ENCODE measurements at regions not wholly inside any gene's neighbourhood (a gene's known extent, or its start where the extent isn't known, plus 50 kb on each side); places are given as distances from the start of the nearest gene placed in this dataset.
"Not testable (repeated sequence)": the region's sequence is repeated elsewhere in the genome, so short reads cannot be mapped to it uniquely, and the experiment has no call there.

- no peak for DNase-seq
- ChIA-PET POLR2A (no interaction called here), CTCF (interaction anchor here (1.0 kb wide), 1 partner anchor 51 kb away, joined by 3 read pairs; no protein-coding TSS in a partner anchor)
- H3K4me3 Mint-ChIP-seq: no peak overlapping the region
- no peaks in the 10 kb centered on the region for H3K27me3 Mint-ChIP-seq
- H3K27ac Mint-ChIP-seq: no peak overlapping the region
- intact Hi-C loops (cut with micrococcal nuclease): no loop called here
- no peaks in the 10 kb centered on the region for H3K9me3 Mint-ChIP-seq
- H3K36me3 Mint-ChIP-seq: no peaks in the 10 kb centered on the region
- H3K4me1 Mint-ChIP-seq (ENCODE audit: low read depth): peaks cover 13% of the 10 kb centered on the region
Measured at GRCh38 chr21:31529406-31529805, 130.1 kb upstream of the SOD1 start.

GRCh38 chr21:31526040-31526439 is 133.5 kb upstream of the SOD1 start:
- Mint-ChIP-seq H3K36me3 (no peaks in the 10 kb centered on the region), H3K4me1 (ENCODE audit: low read depth) (peaks cover 13% of the 10 kb centered on the region), H3K9me3 (no peaks in the 10 kb centered on the region), H3K27ac (no peak overlapping the region), H3K4me3 (no peak overlapping the region), H3K27me3 (no peaks in the 10 kb centered on the region)
- CTCF ChIA-PET: interaction anchor here (0.7 kb wide), 1 partner anchor 54 kb away, joined by 3 read pairs; no protein-coding TSS in a partner anchor
- intact Hi-C loops (cut with micrococcal nuclease): no loop called here
- no peak for DNase-seq
- POLR2A ChIA-PET: no interaction called here

- H3K27me3 Mint-ChIP-seq: no peaks in the 10 kb centered on the region
- H3K4me3 Mint-ChIP-seq: no peak overlapping the region
- DNase-seq: no peak
- H3K36me3 Mint-ChIP-seq: no peaks in the 10 kb centered on the region
- H3K27ac Mint-ChIP-seq: no peak overlapping the region
- intact Hi-C loops (cut with micrococcal nuclease): no loop called here
- H3K9me3 Mint-ChIP-seq: no peaks in the 10 kb centered on the region
- ChIA-PET POLR2A (no interaction called here), CTCF (interaction anchor here (0.9 kb wide), 1 partner anchor 57 kb away, joined by 3 read pairs; no protein-coding TSS in a partner anchor)
- peaks cover 7% of the 10 kb centered on the region for H3K4me1 Mint-ChIP-seq (ENCODE audit: low read depth)
Measured at GRCh38 chr21:31524140-31524539, 135.4 kb upstream of the SOD1 start.

- ChIA-PET CTCF (interaction anchor here (1.6 kb wide), 1 partner anchor 38 kb away, joined by 5 read pairs; no protein-coding TSS in a partner anchor), POLR2A (no interaction called here)
- intact Hi-C loops (cut with micrococcal nuclease): no loop called here
- Mint-ChIP-seq H3K36me3 (no peaks in the 10 kb centered on the region), H3K27me3 (no peaks in the 10 kb centered on the region), H3K4me1 (ENCODE audit: low read depth) (no peaks in the 10 kb centered on the region), H3K9me3 (no peaks in the 10 kb centered on the region), H3K4me3 (no peak overlapping the region), H3K27ac (no peak overlapping the region)
- no peak for DNase-seq
Measured at GRCh38 chr21:31521515-31521914, 138.0 kb upstream of the SOD1 start.

GRCh38 chr21:31520561-31521098 is 138.9 kb upstream of the SOD1 start:
- no peak for DNase-seq
- Mint-ChIP-seq H3K4me3 (no peak overlapping the region), H3K4me1 (ENCODE audit: low read depth) (no peaks in the 10 kb centered on the region), H3K27me3 (no peaks in the 10 kb centered on the region), H3K27ac (no peak overlapping the region), H3K9me3 (no peaks in the 10 kb centered on the region), H3K36me3 (no peaks in the 10 kb centered on the region)
- POLR2A ChIA-PET: no interaction called here
- intact Hi-C loops (cut with micrococcal nuclease): no loop called here
- CTCF ChIA-PET: interaction anchor here (1.6 kb wide), 1 partner anchor 39 kb away, joined by 5 read pairs; no protein-coding TSS in a partner anchor

GRCh38 chr21:31518580-31518979 is 140.9 kb upstream of the SOD1 start:
- intact Hi-C loops (cut with micrococcal nuclease): no loop called here
- no peak overlapping the region for H3K4me3 Mint-ChIP-seq
- CTCF ChIA-PET: no interaction called here

GRCh38 chr21:31517664-31518414 is 141.7 kb upstream of the SOD1 start:
- no peaks in the 10 kb centered on the region for H3K4me1 Mint-ChIP-seq (ENCODE audit: low read depth)
- CTCF ChIA-PET: interaction anchor here (0.6 kb wide), 1 partner anchor 168 kb away, joined by 4 read pairs; no protein-coding TSS in a partner anchor
- H3K4me3 Mint-ChIP-seq: no peak overlapping the region
- no peaks in the 10 kb centered on the region for H3K27me3 Mint-ChIP-seq
- H3K36me3 Mint-ChIP-seq: no peaks in the 10 kb centered on the region
- H3K9me3 Mint-ChIP-seq: no peaks in the 10 kb centered on the region
- POLR2A ChIA-PET: no interaction called here
- intact Hi-C loops (cut with micrococcal nuclease): no loop called here
- no peak for DNase-seq
- H3K27ac Mint-ChIP-seq: no peak overlapping the region

More at GRCh38 chr21:31518580-31518979, 140.9 kb upstream of the SOD1 start:
- Mint-ChIP-seq H3K4me1 (ENCODE audit: low read depth) (no peaks in the 10 kb centered on the region), H3K27ac (no peak overlapping the region), H3K27me3 (no peaks in the 10 kb centered on the region), H3K9me3 (no peaks in the 10 kb centered on the region), H3K36me3 (no peaks in the 10 kb centered on the region)
- POLR2A ChIA-PET: interaction anchor here (0.6 kb wide), 1 partner anchor 50 kb away, joined by 3 read pairs; no protein-coding TSS in a partner anchor
- DNase-seq: no peak

- CTCF ChIA-PET: no interaction called here
- H3K4me3 Mint-ChIP-seq: no peak overlapping the region
- no peak overlapping the region for H3K27ac Mint-ChIP-seq
- POLR2A ChIA-PET: interaction anchor here (0.7 kb wide), 1 partner anchor 56 kb away, joined by 3 read pairs; no protein-coding TSS in a partner anchor
- no peaks in the 10 kb centered on the region for H3K27me3 Mint-ChIP-seq
- intact Hi-C loops (cut with micrococcal nuclease): no loop called here
- peaks cover under 1% of the 10 kb centered on the region for H3K4me1 Mint-ChIP-seq (ENCODE audit: low read depth)
- no peak for DNase-seq
- H3K36me3 Mint-ChIP-seq: no peaks in the 10 kb centered on the region
- H3K9me3 Mint-ChIP-seq: no peaks in the 10 kb centered on the region
Measured at GRCh38 chr21:31515253-31515652, 144.2 kb upstream of the SOD1 start.

- intact Hi-C loops (cut with micrococcal nuclease): no loop called here
- CTCF ChIA-PET: no interaction called here
- DNase-seq: no peak
Measured at GRCh38 chr21:31514598-31514997, 144.9 kb upstream of the SOD1 start.

GRCh38 chr21:31513541-31513940 is 146.0 kb upstream of the SOD1 start:
- H3K27me3 Mint-ChIP-seq; intact Hi-C loops (cut with micrococcal nuclease); H3K36me3 Mint-ChIP-seq; H3K27ac Mint-ChIP-seq; H3K9me3 Mint-ChIP-seq; POLR2A ChIA-PET; DNase-seq; H3K4me3 Mint-ChIP-seq: not testable (repeated sequence)
- H3K4me1 Mint-ChIP-seq (ENCODE audit: low read depth): peaks cover 18% of the 10 kb centered on the region
- CTCF ChIA-PET: interaction anchor here (1.3 to 1.4 kb wide), 2 partner anchors 67 to 415 kb away, joined by 3 to 6 read pairs; no protein-coding TSS in a partner anchor

More at GRCh38 chr21:31514598-31514997, 144.9 kb upstream of the SOD1 start:
- POLR2A ChIA-PET: interaction anchor here (0.7 kb wide), 1 partner anchor 57 kb away, joined by 3 read pairs; no protein-coding TSS in a partner anchor
- no peaks in the 10 kb centered on the region for H3K27me3 Mint-ChIP-seq
- H3K4me3 Mint-ChIP-seq: no peak overlapping the region
- H3K9me3 Mint-ChIP-seq: no peaks in the 10 kb centered on the region
- H3K27ac Mint-ChIP-seq: no peak overlapping the region
- no peaks in the 10 kb centered on the region for H3K36me3 Mint-ChIP-seq
- peaks cover 8% of the 10 kb centered on the region for H3K4me1 Mint-ChIP-seq (ENCODE audit: low read depth)

GRCh38 chr21:31511999-31512398 is 147.5 kb upstream of the SOD1 start:
- DNase-seq; H3K36me3 Mint-ChIP-seq; H3K27me3 Mint-ChIP-seq; H3K4me3 Mint-ChIP-seq; POLR2A ChIA-PET; H3K27ac Mint-ChIP-seq; intact Hi-C loops (cut with micrococcal nuclease); H3K9me3 Mint-ChIP-seq: not testable (repeated sequence)
- CTCF ChIA-PET: interaction anchor here (1.3 kb wide), 1 partner anchor 68 kb away, joined by 3 read pairs; no protein-coding TSS in a partner anchor
- peaks cover 18% of the 10 kb centered on the region for H3K4me1 Mint-ChIP-seq (ENCODE audit: low read depth)

- intact Hi-C loops (cut with micrococcal nuclease): no loop called here
- DNase-seq: no peak
- Mint-ChIP-seq H3K27ac (no peak overlapping the region), H3K4me3 (no peak overlapping the region), H3K36me3 (no peaks in the 10 kb centered on the region), H3K9me3 (no peaks in the 10 kb centered on the region), H3K4me1 (ENCODE audit: low read depth) (peaks cover 21% of the 10 kb centered on the region), H3K27me3 (no peaks in the 10 kb centered on the region)
- POLR2A ChIA-PET: no interaction called here
- CTCF ChIA-PET: interaction anchor here (1.3 kb wide), 1 partner anchor 69 kb away, joined by 3 read pairs; no protein-coding TSS in a partner anchor
Measured at GRCh38 chr21:31511258-31511657, 148.2 kb upstream of the SOD1 start.
